ENCODE measurements at regions not wholly inside any gene's neighbourhood (a gene's known extent, or its start where the extent isn't known, plus 50 kb on each side); places are given as distances from the start of the nearest gene placed in this dataset.

GRCh38 chr10:71912431-71912830 lies 51.8 kb upstream of the CHST3 start:
- DNase-seq: no peak
- CTCF ChIA-PET: no interaction called here
- no TSS peak for BruUV-seq (replicated peaks)
- Mint-ChIP-seq H3K27ac (ENCODE audit: unreplicated experiment) (no peak overlapping the region), H3K27me3 (ENCODE audit: unreplicated experiment) (peaks cover 9% of the 10 kb centered on the region), H3K4me3 (ENCODE audit: low read depth, unreplicated experiment) (no peak overlapping the region), H3K9me3 (ENCODE audit: low read depth, unreplicated experiment) (peaks cover 2% of the 10 kb centered on the region), H3K4me1 (ENCODE audit: low read depth, unreplicated experiment) (no peaks in the 10 kb centered on the region), H3K36me3 (ENCODE audit: insufficient read depth, unreplicated experiment) (no peaks in the 10 kb centered on the region)
- intact Hi-C loops (cut with micrococcal nuclease; ENCODE audit: unreplicated experiment): no loop called here
- no peak for TF ChIP-seq CTCF (IDR thresholded peaks at IDR 0.05; ENCODE audit: unreplicated experiment)

GRCh38 chr10:71911296-71911953 lies 52.8 kb upstream of the CHST3 start:
- Mint-ChIP-seq H3K4me3 (ENCODE audit: low read depth, unreplicated experiment) (no peak overlapping the region), H3K27ac (ENCODE audit: unreplicated experiment) (peak overlapping the region; percentile 7), H3K4me1 (ENCODE audit: low read depth, unreplicated experiment) (no peaks in the 10 kb centered on the region), H3K36me3 (ENCODE audit: insufficient read depth, unreplicated experiment) (no peaks in the 10 kb centered on the region), H3K9me3 (ENCODE audit: low read depth, unreplicated experiment) (peaks cover 2% of the 10 kb centered on the region), H3K27me3 (ENCODE audit: unreplicated experiment) (peaks cover 12% of the 10 kb centered on the region)
- CTCF ChIA-PET: no interaction called here
- intact Hi-C loops (cut with micrococcal nuclease; ENCODE audit: unreplicated experiment): no loop called here
- TF ChIP-seq CTCF (IDR thresholded peaks at IDR 0.05; ENCODE audit: unreplicated experiment): no peak
- DNase-seq: no peak
- no TSS peak for BruUV-seq (replicated peaks)

GRCh38 chr10:71909399-71910083 lies 54.7 kb upstream of the CHST3 start:
- Mint-ChIP-seq H3K4me1 (ENCODE audit: low read depth, unreplicated experiment) (no peaks in the 10 kb centered on the region), H3K27me3 (ENCODE audit: unreplicated experiment) (peaks cover 12% of the 10 kb centered on the region), H3K9me3 (ENCODE audit: low read depth, unreplicated experiment) (peaks cover 2% of the 10 kb centered on the region), H3K27ac (ENCODE audit: unreplicated experiment) (no peak overlapping the region), H3K36me3 (ENCODE audit: insufficient read depth, unreplicated experiment) (no peaks in the 10 kb centered on the region), H3K4me3 (ENCODE audit: low read depth, unreplicated experiment) (no peak overlapping the region)
- DNase-seq: no peak
- intact Hi-C loops (cut with micrococcal nuclease; ENCODE audit: unreplicated experiment): no loop called here
- CTCF ChIA-PET: interaction anchor here (0.6 to 1.2 kb wide), 3 partner anchors 11 to 139 kb away, joined by 3 to 5 read pairs (median 4); no protein-coding TSS in a partner anchor
- TF ChIP-seq CTCF (IDR thresholded peaks at IDR 0.05; ENCODE audit: unreplicated experiment): no peak
- BruUV-seq (replicated peaks): no TSS peak

- H3K36me3 Mint-ChIP-seq (ENCODE audit: insufficient read depth, unreplicated experiment): no peaks in the 10 kb centered on the region
- H3K27ac Mint-ChIP-seq (ENCODE audit: unreplicated experiment): no peak overlapping the region
- intact Hi-C loops (cut with micrococcal nuclease; ENCODE audit: unreplicated experiment): no loop called here
- DNase-seq: no peak
- no peaks in the 10 kb centered on the region for H3K4me1 Mint-ChIP-seq (ENCODE audit: low read depth, unreplicated experiment)
- CTCF ChIA-PET: interaction anchor here (0.6 to 1.2 kb wide), 2 partner anchors 11 to 140 kb away, joined by 4 to 5 read pairs; no protein-coding TSS in a partner anchor
- no TSS peak for BruUV-seq (replicated peaks)
- no peak overlapping the region for H3K4me3 Mint-ChIP-seq (ENCODE audit: low read depth, unreplicated experiment)
- TF ChIP-seq CTCF (IDR thresholded peaks at IDR 0.05; ENCODE audit: unreplicated experiment): no peak
- peaks cover 2% of the 10 kb centered on the region for H3K9me3 Mint-ChIP-seq (ENCODE audit: low read depth, unreplicated experiment)
- H3K27me3 Mint-ChIP-seq (ENCODE audit: unreplicated experiment): peaks cover 12% of the 10 kb centered on the region
Measured at GRCh38 chr10:71908998-71909397, 55.2 kb upstream of the CHST3 start.

Measured in Calu3 (cell line).